ENCODE measurements at regions not wholly inside any gene's neighbourhood (a gene's known extent, or its start where the extent isn't known, plus 50 kb on each side); places are given as distances from the start of the nearest gene placed in this dataset.

- no peaks in the 10 kb centered on the region for H3K9me3 ChIP-seq (replicated peaks in 1 of 2; ENCODE audit: control insufficient read depth in 1 of 2, insufficient read depth in 1 of 2, low read length in 2 of 2)
- H4K20me1 ChIP-seq (ENCODE audit: insufficient read depth, low read length): peaks cover 97% of the 10 kb centered on the region
- H3K9ac ChIP-seq (ENCODE audit: insufficient read depth, low read length, poor library complexity, severe bottlenecking): no peak overlapping the region
- no peaks in the 10 kb centered on the region for H3K4me1 ChIP-seq (ENCODE audit: control insufficient read depth in 1 of 2, insufficient read depth in 2 of 2, low read length in 2 of 2)
- no peak overlapping the region for H3K4me2 ChIP-seq (replicated peaks; ENCODE audit: extremely low read depth, low read length, poor library complexity, severe bottlenecking)
- Mint-ChIP-seq H3K4me1 (peaks cover 3% of the 10 kb centered on the region), H3K36me3 (peaks cover 29 to 71% of the 10 kb centered on the region in 2 donors), H3K4me3 (no peak overlapping the region), H3K27me3 (ENCODE audit: low read depth in 3 of 3) (peaks cover 0 to 1% (median 0%) of the 10 kb centered on the region in 3 donors), H3K9me3 (no peaks in the 10 kb centered on the region), H3K27ac (peak overlapping the region in 2 of 7 donors; percentile 32 to 60)
- H3K27me3 ChIP-seq (ENCODE audit: control insufficient read depth in 2 of 2, insufficient read depth in 2 of 2, low read length in 2 of 2): no peaks in the 10 kb centered on the region
- intact Hi-C loops (cut with micrococcal nuclease): no loop called here
- H3K4me3 ChIP-seq (replicated peaks in 1 of 3; ENCODE audit: low read depth in 2 of 3, low read length in 3 of 3): no peak overlapping the region
- H2AFZ ChIP-seq (ENCODE audit: insufficient read depth, low read depth, low read length, poor library complexity, severe bottlenecking): no peak overlapping the region
- no peak for TF ChIP-seq CTCF (IDR thresholded peaks at IDR 0.05)
- 100% methylated on average over 4 of the region's 5 CpGs for WGBS (ENCODE audit: insufficient coverage)
- no peak overlapping the region for H3K27ac ChIP-seq (ENCODE audit: low read depth in 1 of 2, low read length in 2 of 2)
- H3K36me3 ChIP-seq (replicated peaks in 1 of 2; ENCODE audit: control insufficient read depth in 1 of 2, insufficient read depth in 2 of 2, low read length in 2 of 2): peaks cover 29 to 70% of the 10 kb centered on the region in 2 donors
- H3K79me2 ChIP-seq (ENCODE audit: insufficient read depth, low read length): peaks cover 96% of the 10 kb centered on the region
- DNase-seq: no peak
These were observed 59.5 kb downstream of the ARHGEF18 start for GRCh38 chr19:7408251-7408650.

GRCh38 chr19:7410946-7411345, 62.2 kb downstream of the ARHGEF18 start:
- H3K36me3 ChIP-seq (replicated peaks in 1 of 2; ENCODE audit: control insufficient read depth in 1 of 2, insufficient read depth in 2 of 2, low read length in 2 of 2): peaks cover 17 to 63% of the 10 kb centered on the region in 2 donors
- peaks cover 92% of the 10 kb centered on the region for H3K79me2 ChIP-seq (ENCODE audit: insufficient read depth, low read length)
- Mint-ChIP-seq H3K4me3 (no peak overlapping the region), H3K36me3 (peaks cover 26 to 67% of the 10 kb centered on the region in 2 donors), H3K27ac (peak overlapping the region in 3 of 7 donors; percentile 41 to 61 (median 46)), H3K27me3 (ENCODE audit: low read depth in 3 of 3) (peaks cover 0 to 3% (median 0%) of the 10 kb centered on the region in 3 donors), H3K4me1 (peaks cover 3% of the 10 kb centered on the region), H3K9me3 (no peaks in the 10 kb centered on the region)
- H3K9me3 ChIP-seq (replicated peaks in 1 of 2; ENCODE audit: control insufficient read depth in 1 of 2, insufficient read depth in 1 of 2, low read length in 2 of 2): no peaks in the 10 kb centered on the region
- H3K27me3 ChIP-seq (ENCODE audit: control insufficient read depth in 2 of 2, insufficient read depth in 2 of 2, low read length in 2 of 2): no peaks in the 10 kb centered on the region
- intact Hi-C loops (cut with micrococcal nuclease): no loop called here
- H4K20me1 ChIP-seq (ENCODE audit: insufficient read depth, low read length): peaks cover 94% of the 10 kb centered on the region
- no peak for TF ChIP-seq CTCF (IDR thresholded peaks at IDR 0.05)
- no peak overlapping the region for H3K4me3 ChIP-seq (replicated peaks in 1 of 3; ENCODE audit: low read depth in 2 of 3, low read length in 3 of 3)
- H3K27ac ChIP-seq (ENCODE audit: low read depth in 1 of 2, low read length in 2 of 2): peak overlapping the region in 1 of 2 donors; percentile 45
- no peak overlapping the region for H3K9ac ChIP-seq (ENCODE audit: insufficient read depth, low read length, poor library complexity, severe bottlenecking)
- H3K4me1 ChIP-seq (ENCODE audit: control insufficient read depth in 1 of 2, insufficient read depth in 2 of 2, low read length in 2 of 2): no peaks in the 10 kb centered on the region
- no CpG with 5 or more reads among the region's 1 CpG for WGBS (ENCODE audit: insufficient coverage)
- H3K4me2 ChIP-seq (replicated peaks; ENCODE audit: extremely low read depth, low read length, poor library complexity, severe bottlenecking): no peak overlapping the region
- DNase-seq: no peak
- H2AFZ ChIP-seq (ENCODE audit: insufficient read depth, low read depth, low read length, poor library complexity, severe bottlenecking): no peak overlapping the region

Data from CD14-positive monocyte (primary cell).